SK-N-SH (cell line): ENCODE measurements at regions not wholly inside any gene's neighbourhood (a gene's known extent, or its start where the extent isn't known, plus 50 kb on each side); places are given as distances from the start of the nearest gene placed in this dataset.

ENCODE experiments used
- EP300 ChIP-seq, 2 experiments: IDR thresholded peaks; 2 replicates each; pipeline versions ENCODE4 v1.4.0 to v1.6.1; 2012; ENCODE audit warnings: borderline replicate concordance in 1 of 2, low read depth in 1 of 2, low read length in 1 of 2
- NFIC ChIP-seq: IDR thresholded peaks from 2 replicates; pipeline ENCODE4 v1.4.0; 2012; ENCODE audit warnings: borderline replicate concordance
- TF ChIP-seq, protein P1 (sequence below): fragments of 200-600 bp; sonication (generic); IDR thresholded peaks from 2 replicates; pipeline ENCODE4 v1.6.1; 2017; ENCODE audit warnings: antibody characterized with exemption, mild to moderate bottlenecking, moderate library complexity
- TF ChIP-seq, protein P2 (sequence below): IDR thresholded peaks from 2 replicates; pipeline ENCODE4 v1.4.0; 2012; ENCODE audit warnings: low read depth, borderline replicate concordance
- TF ChIP-seq, protein P3 (sequence below): fragments of 150-350 bp; IDR thresholded peaks from 2 replicates; pipeline ENCODE4 v1.6.1; 2017; ENCODE audit warnings: antibody characterized with exemption, low read length, low read depth, borderline replicate concordance
- TF ChIP-seq, protein P4 (sequence below): IDR thresholded peaks from 2 replicates; pipeline ENCODE4 v1.6.1; 2012; ENCODE audit warnings: mild to moderate bottlenecking, low read depth, low read length, moderate library complexity

DNA sequence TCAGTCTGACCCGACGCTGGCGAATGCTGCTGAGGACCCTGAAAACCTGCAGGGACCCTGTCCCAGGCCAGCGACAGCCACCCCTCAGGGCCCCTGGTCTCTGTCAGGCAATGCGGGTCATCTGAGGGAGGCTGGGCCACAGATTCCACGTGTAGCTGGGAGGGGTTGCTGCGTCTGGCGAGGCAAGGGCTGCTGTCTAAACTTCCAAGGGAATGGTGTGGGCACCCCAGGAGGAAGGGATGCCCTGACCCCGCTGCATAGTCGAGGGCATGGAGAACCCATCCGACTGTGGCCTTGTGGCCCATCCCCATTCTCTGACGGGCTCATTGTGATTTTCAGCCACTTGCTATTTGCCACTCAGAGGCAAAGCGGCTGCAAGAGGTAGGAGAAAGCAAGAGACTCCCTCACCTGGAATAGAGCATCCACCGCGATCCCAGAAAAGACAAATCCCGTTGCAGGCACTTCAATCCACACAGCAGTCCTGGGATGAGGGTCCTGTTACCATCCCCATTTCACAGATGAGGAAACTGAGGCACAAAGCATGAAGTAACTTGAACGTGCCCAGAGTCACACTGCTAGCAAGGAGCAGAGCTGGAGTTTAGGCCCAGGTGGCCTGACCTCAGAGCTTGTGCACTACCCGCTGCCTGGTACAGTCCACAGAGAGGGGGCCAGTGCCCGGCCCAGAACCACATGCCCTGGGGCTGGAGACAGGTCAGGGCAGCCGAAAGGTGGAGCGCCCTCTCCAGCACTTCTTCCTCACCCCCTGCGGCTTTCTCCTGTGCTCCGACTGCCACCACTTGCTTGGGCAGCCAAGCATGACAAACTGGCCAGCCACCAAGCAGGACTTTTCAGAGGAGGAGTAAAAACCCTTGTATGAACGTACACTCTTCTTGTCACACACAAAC lies 163.8 kb upstream of the KLF14 start:
- TF ChIP-seq, protein P1, sequence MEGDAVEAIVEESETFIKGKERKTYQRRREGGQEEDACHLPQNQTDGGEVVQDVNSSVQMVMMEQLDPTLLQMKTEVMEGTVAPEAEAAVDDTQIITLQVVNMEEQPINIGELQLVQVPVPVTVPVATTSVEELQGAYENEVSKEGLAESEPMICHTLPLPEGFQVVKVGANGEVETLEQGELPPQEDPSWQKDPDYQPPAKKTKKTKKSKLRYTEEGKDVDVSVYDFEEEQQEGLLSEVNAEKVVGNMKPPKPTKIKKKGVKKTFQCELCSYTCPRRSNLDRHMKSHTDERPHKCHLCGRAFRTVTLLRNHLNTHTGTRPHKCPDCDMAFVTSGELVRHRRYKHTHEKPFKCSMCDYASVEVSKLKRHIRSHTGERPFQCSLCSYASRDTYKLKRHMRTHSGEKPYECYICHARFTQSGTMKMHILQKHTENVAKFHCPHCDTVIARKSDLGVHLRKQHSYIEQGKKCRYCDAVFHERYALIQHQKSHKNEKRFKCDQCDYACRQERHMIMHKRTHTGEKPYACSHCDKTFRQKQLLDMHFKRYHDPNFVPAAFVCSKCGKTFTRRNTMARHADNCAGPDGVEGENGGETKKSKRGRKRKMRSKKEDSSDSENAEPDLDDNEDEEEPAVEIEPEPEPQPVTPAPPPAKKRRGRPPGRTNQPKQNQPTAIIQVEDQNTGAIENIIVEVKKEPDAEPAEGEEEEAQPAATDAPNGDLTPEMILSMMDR: no peak
- TF ChIP-seq, protein P2, sequence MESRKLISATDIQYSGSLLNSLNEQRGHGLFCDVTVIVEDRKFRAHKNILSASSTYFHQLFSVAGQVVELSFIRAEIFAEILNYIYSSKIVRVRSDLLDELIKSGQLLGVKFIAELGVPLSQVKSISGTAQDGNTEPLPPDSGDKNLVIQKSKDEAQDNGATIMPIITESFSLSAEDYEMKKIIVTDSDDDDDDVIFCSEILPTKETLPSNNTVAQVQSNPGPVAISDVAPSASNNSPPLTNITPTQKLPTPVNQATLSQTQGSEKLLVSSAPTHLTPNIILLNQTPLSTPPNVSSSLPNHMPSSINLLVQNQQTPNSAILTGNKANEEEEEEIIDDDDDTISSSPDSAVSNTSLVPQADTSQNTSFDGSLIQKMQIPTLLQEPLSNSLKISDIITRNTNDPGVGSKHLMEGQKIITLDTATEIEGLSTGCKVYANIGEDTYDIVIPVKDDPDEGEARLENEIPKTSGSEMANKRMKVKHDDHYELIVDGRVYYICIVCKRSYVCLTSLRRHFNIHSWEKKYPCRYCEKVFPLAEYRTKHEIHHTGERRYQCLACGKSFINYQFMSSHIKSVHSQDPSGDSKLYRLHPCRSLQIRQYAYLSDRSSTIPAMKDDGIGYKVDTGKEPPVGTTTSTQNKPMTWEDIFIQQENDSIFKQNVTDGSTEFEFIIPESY: no peak
- TF ChIP-seq, protein P3, sequence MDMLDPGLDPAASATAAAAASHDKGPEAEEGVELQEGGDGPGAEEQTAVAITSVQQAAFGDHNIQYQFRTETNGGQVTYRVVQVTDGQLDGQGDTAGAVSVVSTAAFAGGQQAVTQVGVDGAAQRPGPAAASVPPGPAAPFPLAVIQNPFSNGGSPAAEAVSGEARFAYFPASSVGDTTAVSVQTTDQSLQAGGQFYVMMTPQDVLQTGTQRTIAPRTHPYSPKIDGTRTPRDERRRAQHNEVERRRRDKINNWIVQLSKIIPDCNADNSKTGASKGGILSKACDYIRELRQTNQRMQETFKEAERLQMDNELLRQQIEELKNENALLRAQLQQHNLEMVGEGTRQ: no peak
- TF ChIP-seq, protein P4, sequence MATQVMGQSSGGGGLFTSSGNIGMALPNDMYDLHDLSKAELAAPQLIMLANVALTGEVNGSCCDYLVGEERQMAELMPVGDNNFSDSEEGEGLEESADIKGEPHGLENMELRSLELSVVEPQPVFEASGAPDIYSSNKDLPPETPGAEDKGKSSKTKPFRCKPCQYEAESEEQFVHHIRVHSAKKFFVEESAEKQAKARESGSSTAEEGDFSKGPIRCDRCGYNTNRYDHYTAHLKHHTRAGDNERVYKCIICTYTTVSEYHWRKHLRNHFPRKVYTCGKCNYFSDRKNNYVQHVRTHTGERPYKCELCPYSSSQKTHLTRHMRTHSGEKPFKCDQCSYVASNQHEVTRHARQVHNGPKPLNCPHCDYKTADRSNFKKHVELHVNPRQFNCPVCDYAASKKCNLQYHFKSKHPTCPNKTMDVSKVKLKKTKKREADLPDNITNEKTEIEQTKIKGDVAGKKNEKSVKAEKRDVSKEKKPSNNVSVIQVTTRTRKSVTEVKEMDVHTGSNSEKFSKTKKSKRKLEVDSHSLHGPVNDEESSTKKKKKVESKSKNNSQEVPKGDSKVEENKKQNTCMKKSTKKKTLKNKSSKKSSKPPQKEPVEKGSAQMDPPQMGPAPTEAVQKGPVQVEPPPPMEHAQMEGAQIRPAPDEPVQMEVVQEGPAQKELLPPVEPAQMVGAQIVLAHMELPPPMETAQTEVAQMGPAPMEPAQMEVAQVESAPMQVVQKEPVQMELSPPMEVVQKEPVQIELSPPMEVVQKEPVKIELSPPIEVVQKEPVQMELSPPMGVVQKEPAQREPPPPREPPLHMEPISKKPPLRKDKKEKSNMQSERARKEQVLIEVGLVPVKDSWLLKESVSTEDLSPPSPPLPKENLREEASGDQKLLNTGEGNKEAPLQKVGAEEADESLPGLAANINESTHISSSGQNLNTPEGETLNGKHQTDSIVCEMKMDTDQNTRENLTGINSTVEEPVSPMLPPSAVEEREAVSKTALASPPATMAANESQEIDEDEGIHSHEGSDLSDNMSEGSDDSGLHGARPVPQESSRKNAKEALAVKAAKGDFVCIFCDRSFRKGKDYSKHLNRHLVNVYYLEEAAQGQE: no peak
- no peak for TF ChIP-seq EP300 (IDR thresholded peaks at IDR 0.05; ENCODE audit: borderline replicate concordance in 1 of 2, low read depth in 1 of 2, low read length in 1 of 2)
- no peak for TF ChIP-seq NFIC
